ENCODE measurements at regions not wholly inside any gene's neighbourhood (a gene's known extent, or its start where the extent isn't known, plus 50 kb on each side); places are given as distances from the start of the nearest gene placed in this dataset.

DNA sequence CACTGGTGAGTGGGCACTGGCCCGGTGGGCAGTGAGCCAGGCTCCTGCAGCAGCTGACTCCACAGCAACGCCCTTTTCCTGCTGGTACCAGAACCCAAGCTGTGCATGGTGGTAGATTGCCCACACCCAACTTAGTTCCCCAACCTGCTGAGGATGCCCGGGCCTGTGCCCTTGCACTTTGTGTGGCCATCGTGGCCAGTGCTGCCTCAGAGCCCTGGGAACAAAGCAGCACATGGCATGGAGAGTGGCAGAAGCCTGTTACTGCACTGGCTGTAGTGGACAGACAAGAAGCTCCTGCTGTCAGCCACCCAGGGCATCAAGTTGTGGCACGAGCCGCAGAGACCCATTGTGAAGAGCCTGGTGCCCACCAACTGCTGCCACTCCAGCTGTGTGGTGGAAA lies 612.9 kb downstream of the DNAH5 start:
- Histone ChIP-seq H3K27ac (no peak overlapping the region), H3K36me3 (no peaks in the 10 kb centered on the region), H3K9me3 (ENCODE audit: severe bottlenecking) (no peaks in the 10 kb centered on the region), H3K4me3 (ENCODE audit: low read depth, low read length) (no peak overlapping the region), H3K27me3 (ENCODE audit: insufficient read depth, low read depth, severe bottlenecking) (no peaks in the 10 kb centered on the region)
- DNase-seq = no peak
- TF ChIP-seq, protein P1, sequence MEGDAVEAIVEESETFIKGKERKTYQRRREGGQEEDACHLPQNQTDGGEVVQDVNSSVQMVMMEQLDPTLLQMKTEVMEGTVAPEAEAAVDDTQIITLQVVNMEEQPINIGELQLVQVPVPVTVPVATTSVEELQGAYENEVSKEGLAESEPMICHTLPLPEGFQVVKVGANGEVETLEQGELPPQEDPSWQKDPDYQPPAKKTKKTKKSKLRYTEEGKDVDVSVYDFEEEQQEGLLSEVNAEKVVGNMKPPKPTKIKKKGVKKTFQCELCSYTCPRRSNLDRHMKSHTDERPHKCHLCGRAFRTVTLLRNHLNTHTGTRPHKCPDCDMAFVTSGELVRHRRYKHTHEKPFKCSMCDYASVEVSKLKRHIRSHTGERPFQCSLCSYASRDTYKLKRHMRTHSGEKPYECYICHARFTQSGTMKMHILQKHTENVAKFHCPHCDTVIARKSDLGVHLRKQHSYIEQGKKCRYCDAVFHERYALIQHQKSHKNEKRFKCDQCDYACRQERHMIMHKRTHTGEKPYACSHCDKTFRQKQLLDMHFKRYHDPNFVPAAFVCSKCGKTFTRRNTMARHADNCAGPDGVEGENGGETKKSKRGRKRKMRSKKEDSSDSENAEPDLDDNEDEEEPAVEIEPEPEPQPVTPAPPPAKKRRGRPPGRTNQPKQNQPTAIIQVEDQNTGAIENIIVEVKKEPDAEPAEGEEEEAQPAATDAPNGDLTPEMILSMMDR (IDR thresholded peaks at IDR 0.05; ENCODE audit: low read depth, low read length) = no peak

DNA sequence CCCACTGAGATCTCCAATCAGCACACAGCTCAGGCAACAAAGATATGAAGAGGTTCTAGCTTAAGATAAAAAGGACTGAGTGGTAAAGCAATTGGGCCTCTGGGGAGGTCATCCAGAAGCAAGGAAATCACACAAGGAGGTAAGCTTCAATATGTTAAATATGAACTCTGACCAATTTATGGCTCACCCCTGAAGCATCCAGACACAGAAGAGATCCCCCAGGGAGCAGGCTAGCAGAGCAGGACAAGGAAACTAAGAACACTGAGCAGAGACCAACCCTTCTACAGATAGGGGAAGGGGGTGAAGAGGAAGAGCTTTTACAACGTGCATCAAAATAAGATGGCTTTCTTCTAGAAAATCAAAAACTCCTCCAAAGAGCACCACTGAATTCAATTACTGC lies 616.2 kb downstream of the DNAH5 start:
- no peak overlapping the region for H3K4me3 ChIP-seq (ENCODE audit: low read depth, low read length)
- no peaks in the 10 kb centered on the region for H3K36me3 ChIP-seq
- H3K27me3 ChIP-seq (ENCODE audit: insufficient read depth, low read depth, severe bottlenecking) = no peaks in the 10 kb centered on the region
- TF ChIP-seq, protein P1 (IDR thresholded peaks at IDR 0.05; ENCODE audit: low read depth, low read length) = no peak
- H3K27ac ChIP-seq = no peak overlapping the region
- DNase-seq = no peak
- H3K9me3 ChIP-seq (ENCODE audit: severe bottlenecking) = no peaks in the 10 kb centered on the region

DNA sequence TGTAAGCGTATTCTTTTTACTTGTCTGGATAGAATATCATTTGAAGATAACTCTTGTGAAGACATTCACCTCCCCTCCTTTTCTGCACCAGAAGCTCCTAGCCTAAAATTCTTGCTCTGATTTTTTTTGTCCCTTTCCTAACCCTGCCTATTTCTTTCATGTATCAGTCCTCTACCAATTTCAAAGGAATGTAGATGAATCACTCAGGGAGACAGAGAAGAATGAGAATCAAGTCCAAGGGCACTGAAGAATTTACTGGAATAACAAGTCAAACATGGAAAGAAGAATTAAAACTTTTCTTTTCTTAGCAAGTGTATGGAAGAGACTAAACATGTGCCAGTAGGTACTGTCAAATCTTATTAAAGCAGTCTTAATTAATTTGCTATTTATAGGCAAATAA lies 618.7 kb downstream of the DNAH5 start:
- no peaks in the 10 kb centered on the region for H3K36me3 ChIP-seq
- H3K27me3 ChIP-seq (ENCODE audit: insufficient read depth, low read depth, severe bottlenecking) = no peaks in the 10 kb centered on the region
- H3K9me3 ChIP-seq (ENCODE audit: severe bottlenecking) = no peaks in the 10 kb centered on the region
- DNase-seq = no peak
- no peak overlapping the region for H3K27ac ChIP-seq
- H3K4me3 ChIP-seq (ENCODE audit: low read depth, low read length) = no peak overlapping the region
- TF ChIP-seq, protein P1 (IDR thresholded peaks at IDR 0.05; ENCODE audit: low read depth, low read length) = no peak

DNA sequence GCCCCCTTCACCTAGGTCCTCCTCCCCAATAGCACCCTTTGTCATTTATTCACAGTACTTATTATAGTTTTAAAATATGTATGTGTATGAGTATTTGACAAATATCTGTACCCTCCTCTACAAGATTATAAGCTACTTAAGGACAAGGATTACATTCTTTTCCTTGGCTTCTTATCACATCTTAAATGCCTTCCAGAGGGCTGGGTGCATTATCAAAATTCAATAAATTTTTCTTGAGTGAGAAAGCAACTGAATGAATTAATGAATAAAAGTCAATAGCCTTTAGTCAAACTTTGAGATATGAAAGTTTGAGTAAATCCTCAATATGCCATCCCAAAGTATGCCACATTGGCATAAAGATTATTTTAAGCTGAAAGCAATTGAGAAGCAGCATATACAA lies 621.7 kb downstream of the DNAH5 start:
- TF ChIP-seq, protein P1 (IDR thresholded peaks at IDR 0.05; ENCODE audit: low read depth, low read length) = no peak
- no peak for DNase-seq
- H3K9me3 ChIP-seq (ENCODE audit: severe bottlenecking) = no peaks in the 10 kb centered on the region
- H3K27ac ChIP-seq = no peak overlapping the region
- no peak overlapping the region for H3K4me3 ChIP-seq (ENCODE audit: low read depth, low read length)
- no peaks in the 10 kb centered on the region for H3K36me3 ChIP-seq
- H3K27me3 ChIP-seq (ENCODE audit: insufficient read depth, low read depth, severe bottlenecking) = no peaks in the 10 kb centered on the region

DNA sequence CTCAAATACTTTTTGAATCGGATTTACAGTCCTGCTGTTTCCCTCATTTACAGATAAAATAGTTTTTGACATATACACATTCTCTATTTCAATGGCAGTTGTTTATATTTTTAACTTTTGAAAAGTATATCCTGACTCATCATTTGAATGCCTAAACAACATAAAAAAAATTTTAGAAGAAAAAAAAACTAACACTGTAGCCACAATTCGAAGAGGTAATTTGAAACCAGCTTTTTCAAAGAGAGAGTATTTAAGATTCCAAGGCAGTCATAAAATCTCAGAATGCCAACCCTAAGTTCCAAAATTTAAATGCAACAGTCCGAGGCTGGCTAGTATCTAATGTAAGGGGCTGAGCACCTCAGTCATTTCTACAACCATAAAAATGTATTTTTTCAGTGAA lies 626.8 kb downstream of the DNAH5 start:
- DNase-seq = no peak
- no peak overlapping the region for H3K4me3 ChIP-seq (ENCODE audit: low read depth, low read length)
- H3K36me3 ChIP-seq = no peaks in the 10 kb centered on the region
- H3K27me3 ChIP-seq (ENCODE audit: insufficient read depth, low read depth, severe bottlenecking) = no peaks in the 10 kb centered on the region
- H3K9me3 ChIP-seq (ENCODE audit: severe bottlenecking) = no peaks in the 10 kb centered on the region
- H3K27ac ChIP-seq = no peak overlapping the region
- TF ChIP-seq, protein P1 (IDR thresholded peaks at IDR 0.05; ENCODE audit: low read depth, low read length) = no peak

DNA sequence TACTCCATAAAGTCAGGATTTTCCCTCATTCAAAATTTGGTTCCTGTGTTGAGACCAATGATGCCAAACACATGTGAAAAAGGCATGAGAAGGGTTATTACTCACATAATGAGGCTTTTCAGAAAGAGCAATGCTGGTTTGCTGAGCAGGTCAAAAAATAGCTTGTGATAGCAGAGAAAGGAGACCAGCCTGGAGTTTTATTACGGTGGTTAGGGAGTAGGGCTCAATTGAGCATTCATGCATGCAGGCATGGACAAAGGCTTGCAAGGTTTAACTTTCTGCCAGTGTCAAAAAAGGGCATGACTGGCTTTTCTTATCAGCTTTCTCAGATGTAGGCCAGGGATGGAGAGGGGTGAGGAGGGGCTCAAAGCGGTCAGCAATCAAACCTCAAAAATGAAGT lies 628.3 kb downstream of the DNAH5 start:
- no peak for DNase-seq
- H3K36me3 ChIP-seq = no peaks in the 10 kb centered on the region
- TF ChIP-seq, protein P1 (IDR thresholded peaks at IDR 0.05; ENCODE audit: low read depth, low read length) = no peak
- no peaks in the 10 kb centered on the region for H3K9me3 ChIP-seq (ENCODE audit: severe bottlenecking)
- H3K27ac ChIP-seq = no peak overlapping the region
- no peak overlapping the region for H3K4me3 ChIP-seq (ENCODE audit: low read depth, low read length)
- no peaks in the 10 kb centered on the region for H3K27me3 ChIP-seq (ENCODE audit: insufficient read depth, low read depth, severe bottlenecking)

Data from WERI-Rb-1 (cell line).